HG03139 (cell line): ENCODE measurements at regions not wholly inside any gene's neighbourhood (a gene's known extent, or its start where the extent isn't known, plus 50 kb on each side); places are given as distances from the start of the nearest gene placed in this dataset.
A peak's percentile ranks its signal among the peaks of the same experiment; 100 is the strongest.
"Not testable (repeated sequence)": the region's sequence is repeated elsewhere in the genome, so short reads cannot be mapped to it uniquely, and the experiment has no call there.

Source experiments
- ATAC-seq: cut with Tn5 transposase; IDR thresholded peaks from one replicate; pipeline ENCODE4 v1.9.1; 2021; ENCODE audit not compliant: unreplicated experiment

- ATAC-seq, result not testable (repeated sequence)
Observed at GRCh38 chr2:111492995-111493719, 372.4 kb downstream of the BCL2L11 start.

- ATAC-seq, result peak; percentile 76
Observed at GRCh38 chr2:111493720-111494078, 373.0 kb downstream of the BCL2L11 start.

- ATAC-seq, result not testable (repeated sequence)
Observed at GRCh38 chr2:111494288-111494980, 373.7 kb downstream of the BCL2L11 start.

GRCh38 chr2:111494981-111495315 is 374.2 kb downstream of the BCL2L11 start:
- ATAC-seq, result peak; percentile 40

- ATAC-seq, result not testable (repeated sequence)
Observed at GRCh38 chr2:111495636-111496035, 374.9 kb downstream of the BCL2L11 start.

- not testable (repeated sequence) for ATAC-seq
Observed at GRCh38 chr2:111496176-111496575, 375.5 kb downstream of the BCL2L11 start.

GRCh38 chr2:111496860-111497259 is 376.1 kb downstream of the BCL2L11 start:
- not testable (repeated sequence) for ATAC-seq

- ATAC-seq, result not testable (repeated sequence)
Observed at GRCh38 chr2:111497270-111497669, 376.6 kb downstream of the BCL2L11 start.

- not testable (repeated sequence) for ATAC-seq
Observed at GRCh38 chr2:111500536-111501062, 379.9 kb downstream of the BCL2L11 start.

GRCh38 chr2:111503844-111504570 is 380.0 kb downstream of the ANAPC1 start:
- ATAC-seq, result not testable (repeated sequence)

GRCh38 chr2:111504571-111504942 is 379.4 kb downstream of the ANAPC1 start:
- not testable (repeated sequence) for ATAC-seq

GRCh38 chr2:111505267-111505666 is 378.7 kb downstream of the ANAPC1 start:
- ATAC-seq, result not testable (repeated sequence)

GRCh38 chr2:111506936-111507335 is 377.1 kb downstream of the ANAPC1 start:
- ATAC-seq, result peak; percentile 98

- ATAC-seq, result not testable (repeated sequence)
Observed at GRCh38 chr2:111509225-111509869, 374.6 kb downstream of the ANAPC1 start.

- ATAC-seq, result not testable (repeated sequence)
Observed at GRCh38 chr2:111510384-111510783, 373.6 kb downstream of the ANAPC1 start.

GRCh38 chr2:111511062-111511461 is 372.9 kb downstream of the ANAPC1 start:
- not testable (repeated sequence) for ATAC-seq

- not testable (repeated sequence) for ATAC-seq
Observed at GRCh38 chr2:111512378-111512777, 371.6 kb downstream of the ANAPC1 start.

GRCh38 chr2:111514138-111514537 is 369.9 kb downstream of the ANAPC1 start:
- not testable (repeated sequence) for ATAC-seq

- not testable (repeated sequence) for ATAC-seq
Observed at GRCh38 chr2:111517050-111517720, 366.8 kb downstream of the ANAPC1 start.

- not testable (repeated sequence) for ATAC-seq
Observed at GRCh38 chr2:111517721-111518053, 366.3 kb downstream of the ANAPC1 start.

GRCh38 chr2:111519071-111519470 is 364.9 kb downstream of the ANAPC1 start:
- ATAC-seq, result no peak
